GM21526 (cell line): ENCODE measurements at regions not wholly inside any gene's neighbourhood (a gene's known extent, or its start where the extent isn't known, plus 50 kb on each side); places are given as distances from the start of the nearest gene placed in this dataset.

ENCODE experiments used
- ATAC-seq: cut with Tn5 transposase; IDR thresholded peaks from one replicate; pipeline ENCODE4 v1.9.1; 2021; ENCODE audit warnings: moderate library complexity; ENCODE audit not compliant: unreplicated experiment, low FRiP score

GRCh38 chr6:138550346-138550767 lies 51.1 kb upstream of the NHSL1 start:
- no peak for ATAC-seq

GRCh38 chr6:138554146-138554545 lies 54.9 kb upstream of the NHSL1 start:
- no peak for ATAC-seq

GRCh38 chr6:138555421-138555988 lies 56.2 kb upstream of the NHSL1 start:
- ATAC-seq, result no peak

GRCh38 chr6:138557147-138557546 lies 57.9 kb upstream of the NHSL1 start:
- no peak for ATAC-seq

GRCh38 chr6:138559143-138559542 lies 59.8 kb upstream of the NHSL1 start:
- ATAC-seq, result no peak

GRCh38 chr6:138560130-138560860 lies 61.0 kb upstream of the NHSL1 start:
- no peak for ATAC-seq

GRCh38 chr6:138562691-138563090 lies 63.4 kb upstream of the NHSL1 start:
- no peak for ATAC-seq

GRCh38 chr6:138563231-138563630 lies 63.9 kb upstream of the NHSL1 start:
- ATAC-seq, result no peak

- no peak for ATAC-seq
Observed at GRCh38 chr6:138563650-138564049, 64.4 kb upstream of the NHSL1 start.

- no peak for ATAC-seq
Observed at GRCh38 chr6:138564170-138564721, 65.0 kb upstream of the NHSL1 start.

GRCh38 chr6:138567052-138567451 lies 67.8 kb upstream of the NHSL1 start:
- no peak for ATAC-seq

GRCh38 chr6:138568997-138569396 lies 69.7 kb upstream of the NHSL1 start:
- ATAC-seq, result no peak

- no peak for ATAC-seq
Observed at GRCh38 chr6:138569554-138569953, 70.3 kb upstream of the NHSL1 start.

GRCh38 chr6:138569970-138570724 lies 70.9 kb upstream of the NHSL1 start:
- no peak for ATAC-seq

GRCh38 chr6:138570725-138571029 lies 71.4 kb upstream of the NHSL1 start:
- no peak for ATAC-seq

GRCh38 chr6:138571181-138571580 lies 71.9 kb upstream of the NHSL1 start:
- no peak for ATAC-seq

- no peak for ATAC-seq
Observed at GRCh38 chr6:138571585-138572166, 72.4 kb upstream of the NHSL1 start.

- ATAC-seq, result no peak
Observed at GRCh38 chr6:138572167-138572875, 73.0 kb upstream of the NHSL1 start.

- ATAC-seq, result no peak
Observed at GRCh38 chr6:138572885-138573284, 73.6 kb upstream of the NHSL1 start.

- no peak for ATAC-seq
Observed at GRCh38 chr6:138575257-138575656, 76.0 kb upstream of the NHSL1 start.

- ATAC-seq, result no peak
Observed at GRCh38 chr6:138576313-138576712, 77.0 kb upstream of the NHSL1 start.
